CD4-positive, alpha-beta T cell (primary cell): ENCODE measurements at regions not wholly inside any gene's neighbourhood (a gene's known extent, or its start where the extent isn't known, plus 50 kb on each side); places are given as distances from the start of the nearest gene placed in this dataset.

ENCODE experiments used
- ATAC-seq: fragments of 200-7000 bp; cut with Tn5 transposase; one replicate; pipeline ENCODE4 v1.10.0; 2022; ENCODE audit warnings: mild to moderate bottlenecking; ENCODE audit not compliant: poor library complexity
- CTCF ChIA-PET: fragments of 350-600 bp; sonication (Branson Sonifier 250); formaldehyde crosslinking; loops from one replicate; lab custom pipeline; 2021; ENCODE audit warnings: antibody characterized with exemption, inconsistent platforms; lab: Charles Lee
- POLR2A ChIA-PET: fragments of 350-600 bp; sonication (Branson Sonifier 250); formaldehyde crosslinking; loops from one replicate; lab custom pipeline; 2021; ENCODE audit warnings: antibody characterized with exemption, inconsistent platforms; lab: Charles Lee
- DNase-seq, 14 experiments: peaks; one replicate each; pipeline ENCODE4 v3.0.0-alpha.2; 2013 to 2020; ENCODE audit warnings: mixed read lengths in 2 of 14
- H3K27ac ChIP-seq, 2 donors: one replicate each; pipeline versions ENCODE4 v1.5.1 to v1.7.0; 2013; ENCODE audit warnings: low read length in 2 of 2, low read depth in 1 of 2, mild to moderate bottlenecking in 1 of 2
- H3K27me3 ChIP-seq, 2 experiments: 1 replicate in 1 of 2; 2 replicates in 1 of 2; pipeline versions ENCODE4 v1.6.1 to v1.7.0; 2013; ENCODE audit warnings: low read length in 2 of 2, control low read depth in 1 of 2, mild to moderate bottlenecking in 1 of 2, moderate library complexity in 1 of 2; ENCODE audit not compliant: insufficient read depth in 2 of 2, control insufficient read depth in 1 of 2
- H3K36me3 ChIP-seq: one replicate; pipeline ENCODE4 v1.6.1; 2013; ENCODE audit warnings: low read length, control low read depth; ENCODE audit not compliant: insufficient read depth
- H3K4me1 ChIP-seq: one replicate; pipeline ENCODE4 v1.6.1; 2013; ENCODE audit warnings: low read length, control low read depth; ENCODE audit not compliant: insufficient read depth
- H3K4me3 ChIP-seq: one replicate; pipeline ENCODE4 v1.5.1; 2013; ENCODE audit warnings: mild to moderate bottlenecking, low read length, moderate library complexity
- H3K9me3 ChIP-seq, 2 experiments: 1 replicate in 1 of 2; 2 replicates in 1 of 2; pipeline versions ENCODE4 v1.6.1 to v1.7.0; 2013; ENCODE audit warnings: low read length in 2 of 2, mild to moderate bottlenecking in 2 of 2, control low read depth in 1 of 2, moderate library complexity in 1 of 2; ENCODE audit not compliant: control insufficient read depth in 1 of 2, insufficient read depth in 1 of 2
- H3K27ac Mint-ChIP-seq: one replicate; pipeline ENCODE4 v1.8.0; 2020; ENCODE audit warnings: mixed read lengths
- H3K27me3 Mint-ChIP-seq: one replicate; pipeline ENCODE4 v1.8.0; 2021; ENCODE audit warnings: mixed read lengths
- H3K36me3 Mint-ChIP-seq: one replicate; pipeline ENCODE4 v1.8.0; 2021; ENCODE audit warnings: low read depth, mixed read lengths
- H3K4me1 Mint-ChIP-seq: one replicate; pipeline ENCODE4 v1.8.0; 2021; ENCODE audit warnings: low read depth, mixed read lengths
- H3K4me3 Mint-ChIP-seq: one replicate; pipeline ENCODE4 v1.8.0; 2020; ENCODE audit warnings: mild to moderate bottlenecking, mixed read lengths
- H3K9me3 Mint-ChIP-seq: one replicate; pipeline ENCODE4 v1.8.0; 2020; ENCODE audit warnings: mixed read lengths
- intact Hi-C, 2 experiments: fragments of 100-400 bp; cut with DNase I in 1 of 2; cut with micrococcal nuclease in 1 of 2; formaldehyde crosslinking; loops; one replicate each; pipeline versions ENCODE4 v1.15.1 to v1.9.0; 2023 to 2025; cut with DNase I, micrococcal nuclease
- TF ChIP-seq, protein P1 (sequence below): fragments of 200-600 bp; IDR thresholded peaks from one replicate; pipeline ENCODE4 v1.8.0; 2022; ENCODE audit warnings: antibody characterized with exemption, mild to moderate bottlenecking

DNA sequence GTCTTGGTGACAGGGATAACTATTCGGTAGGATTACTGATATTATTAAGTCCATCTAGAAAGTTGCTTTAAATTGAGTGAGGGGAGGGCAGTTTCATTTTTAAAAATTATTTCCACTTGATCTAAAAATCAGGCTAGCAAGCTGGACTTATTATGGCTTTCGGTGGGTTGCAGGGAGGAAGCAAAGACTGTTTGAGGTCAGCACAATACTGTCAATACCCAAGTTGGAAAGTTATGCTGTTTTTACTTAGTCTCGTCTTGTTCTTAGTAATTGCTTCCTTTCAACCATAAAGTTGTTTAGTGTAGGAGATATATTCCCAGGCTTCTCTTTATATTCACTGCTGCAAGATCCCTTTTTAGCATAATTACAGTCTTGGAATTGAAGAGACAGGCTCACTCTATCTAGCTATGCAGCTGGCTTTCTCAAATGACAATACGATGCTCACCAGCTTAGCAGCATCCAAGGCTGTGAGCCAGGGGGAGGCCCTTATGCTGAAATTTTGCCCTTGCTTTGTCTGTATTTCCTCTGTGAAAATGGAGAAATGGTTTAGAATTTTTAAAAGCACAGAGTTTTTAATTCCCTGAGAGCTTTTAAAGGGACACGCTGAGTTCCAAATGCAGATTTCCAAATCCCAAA lies 68.2 kb upstream of the APC start:
- POLR2A ChIA-PET, result no interaction called here
- H3K4me1 Mint-ChIP-seq, result no peaks in the 10 kb centered on the region
- Histone ChIP-seq H3K27ac (no peak overlapping the region), H3K4me3 (no peak overlapping the region), H3K36me3 (no peaks in the 10 kb centered on the region), H3K4me1 (no peaks in the 10 kb centered on the region), H3K27me3 (no peaks in the 10 kb centered on the region), H3K9me3 (no peaks in the 10 kb centered on the region)
- no peaks in the 10 kb centered on the region for H3K9me3 Mint-ChIP-seq
- intact Hi-C loops, result no loop called here
- no peak for DNase-seq
- H3K4me3 Mint-ChIP-seq, result no peak overlapping the region
- no peak overlapping the region for H3K27ac Mint-ChIP-seq
- TF ChIP-seq, protein P1, sequence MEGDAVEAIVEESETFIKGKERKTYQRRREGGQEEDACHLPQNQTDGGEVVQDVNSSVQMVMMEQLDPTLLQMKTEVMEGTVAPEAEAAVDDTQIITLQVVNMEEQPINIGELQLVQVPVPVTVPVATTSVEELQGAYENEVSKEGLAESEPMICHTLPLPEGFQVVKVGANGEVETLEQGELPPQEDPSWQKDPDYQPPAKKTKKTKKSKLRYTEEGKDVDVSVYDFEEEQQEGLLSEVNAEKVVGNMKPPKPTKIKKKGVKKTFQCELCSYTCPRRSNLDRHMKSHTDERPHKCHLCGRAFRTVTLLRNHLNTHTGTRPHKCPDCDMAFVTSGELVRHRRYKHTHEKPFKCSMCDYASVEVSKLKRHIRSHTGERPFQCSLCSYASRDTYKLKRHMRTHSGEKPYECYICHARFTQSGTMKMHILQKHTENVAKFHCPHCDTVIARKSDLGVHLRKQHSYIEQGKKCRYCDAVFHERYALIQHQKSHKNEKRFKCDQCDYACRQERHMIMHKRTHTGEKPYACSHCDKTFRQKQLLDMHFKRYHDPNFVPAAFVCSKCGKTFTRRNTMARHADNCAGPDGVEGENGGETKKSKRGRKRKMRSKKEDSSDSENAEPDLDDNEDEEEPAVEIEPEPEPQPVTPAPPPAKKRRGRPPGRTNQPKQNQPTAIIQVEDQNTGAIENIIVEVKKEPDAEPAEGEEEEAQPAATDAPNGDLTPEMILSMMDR, result no peak
- CTCF ChIA-PET, result interaction anchor here (1.1 kb wide), 1 partner anchor 8 kb away, joined by 3 read pairs; no protein-coding TSS in a partner anchor
- no peaks in the 10 kb centered on the region for H3K36me3 Mint-ChIP-seq
- H3K27me3 Mint-ChIP-seq, result peaks cover 5% of the 10 kb centered on the region
- no peak for ATAC-seq

GRCh38 chr5:112671687-112672086 lies 66.0 kb upstream of the APC start:
- Histone ChIP-seq H3K27ac (no peak overlapping the region), H3K4me1 (no peaks in the 10 kb centered on the region), H3K4me3 (no peak overlapping the region), H3K36me3 (no peaks in the 10 kb centered on the region), H3K27me3 (no peaks in the 10 kb centered on the region), H3K9me3 (no peaks in the 10 kb centered on the region)
- no peak overlapping the region for H3K4me3 Mint-ChIP-seq
- intact Hi-C loops, result no loop called here
- DNase-seq (no peak), ATAC-seq (no peak)
- TF ChIP-seq, protein P1, result no peak
- ChIA-PET CTCF (no interaction called here), POLR2A (no interaction called here)
- no peaks in the 10 kb centered on the region for H3K4me1 Mint-ChIP-seq
- H3K27ac Mint-ChIP-seq, result no peak overlapping the region
- no peaks in the 10 kb centered on the region for H3K36me3 Mint-ChIP-seq
- peaks cover 16% of the 10 kb centered on the region for H3K27me3 Mint-ChIP-seq
- H3K9me3 Mint-ChIP-seq, result no peaks in the 10 kb centered on the region

- intact Hi-C loops, result no loop called here
- no peaks in the 10 kb centered on the region for H3K9me3 Mint-ChIP-seq
- ChIA-PET CTCF (no interaction called here), POLR2A (no interaction called here)
- H3K27ac ChIP-seq, result no peak overlapping the region
- no peaks in the 10 kb centered on the region for H3K4me1 Mint-ChIP-seq
- H3K4me3 Mint-ChIP-seq, result no peak overlapping the region
- H3K36me3 Mint-ChIP-seq, result no peaks in the 10 kb centered on the region
- DNase-seq (no peak), ATAC-seq (no peak)
- peaks cover 59% of the 10 kb centered on the region for H3K27me3 Mint-ChIP-seq
- H3K36me3 ChIP-seq, result no peaks in the 10 kb centered on the region
- H3K4me1 ChIP-seq, result no peaks in the 10 kb centered on the region
- H3K4me3 ChIP-seq, result no peak overlapping the region
- no peak overlapping the region for H3K27ac Mint-ChIP-seq
- H3K9me3 ChIP-seq, result peaks cover 0 to 6% of the 10 kb centered on the region in 2 experiments
- TF ChIP-seq, protein P1, result no peak
- H3K27me3 ChIP-seq, result peaks cover 7 to 9% of the 10 kb centered on the region in 2 experiments
These were observed 56.2 kb upstream of the APC start for GRCh38 chr5:112681481-112681908.
